Large intestine (tissue), 3 donors: ENCODE measurements at regions not wholly inside any gene's neighbourhood (a gene's known extent, or its start where the extent isn't known, plus 50 kb on each side); places are given as distances from the start of the nearest gene placed in this dataset.

Experiments
- DNase-seq, 2 donors: peaks; one replicate each; pipeline versions ENCODE4 v3.0.0 to v3.0.0-alpha.2; 2013
- H3K27ac ChIP-seq: one replicate; pipeline ENCODE4 v1.5.1; 2013; ENCODE audit warnings: low read length
- H3K27me3 ChIP-seq: 2 replicates; pipeline ENCODE4 v1.6.1; 2013; ENCODE audit warnings: low read length; ENCODE audit not compliant: control insufficient read depth, insufficient read depth
- H3K36me3 ChIP-seq: 2 replicates; pipeline ENCODE4 v1.6.1; 2013; ENCODE audit warnings: low read length; ENCODE audit not compliant: control insufficient read depth, insufficient read depth
- H3K4me1 ChIP-seq: one replicate; pipeline ENCODE4 v1.6.1; 2013; ENCODE audit warnings: low read length; ENCODE audit not compliant: control insufficient read depth, insufficient read depth
- H3K4me3 ChIP-seq: one replicate; pipeline ENCODE4 v1.5.1; 2013; ENCODE audit warnings: low read length
- H3K9me3 ChIP-seq: one replicate; pipeline ENCODE4 v1.6.1; 2013; ENCODE audit warnings: mild to moderate bottlenecking, low read depth, low read length, moderate library complexity; ENCODE audit not compliant: control insufficient read depth
- WGBS: methylation state at CpG from one replicate; pipeline ENCODE4 v1.1.5; 2013; ENCODE audit warnings: low lambda C conversion rate; ENCODE audit not compliant: insufficient coverage; 5-methylcytosine and 5-hydroxymethylcytosine counted together

GRCh38 chr15:77715860-77716259, 83.1 kb upstream of the LINGO1 start:
- Histone ChIP-seq H3K27me3 (no peaks in the 10 kb centered on the region), H3K4me3 (no peak overlapping the region), H3K36me3 (no peaks in the 10 kb centered on the region), H3K4me1 (no peaks in the 10 kb centered on the region), H3K27ac (no peak overlapping the region), H3K9me3 (no peaks in the 10 kb centered on the region)
- WGBS = no CpG with 5 or more reads among the region's 5 CpGs
- no peak for DNase-seq

DNA sequence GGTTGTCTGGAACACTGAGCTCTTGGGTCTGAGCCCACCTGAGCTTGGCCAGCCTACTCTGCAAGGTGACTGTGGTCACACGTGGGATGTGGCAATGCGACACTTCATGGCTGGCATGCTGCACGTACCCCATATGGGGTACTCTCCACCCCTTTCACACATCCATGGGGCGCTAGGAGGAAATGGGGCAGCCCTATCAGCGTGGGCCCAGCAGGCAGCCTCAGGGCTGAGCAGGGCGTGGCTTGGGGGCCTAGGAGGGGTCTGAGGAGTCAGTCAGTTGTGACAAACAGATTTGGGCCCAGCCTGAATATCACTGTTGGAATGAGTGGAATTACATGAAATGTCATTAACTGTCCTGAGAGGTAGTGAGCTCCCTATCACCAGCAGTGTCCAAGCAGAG, 82.3 kb upstream of the LINGO1 start:
- Histone ChIP-seq H3K27me3 (no peaks in the 10 kb centered on the region), H3K4me1 (no peaks in the 10 kb centered on the region), H3K4me3 (no peak overlapping the region), H3K9me3 (no peaks in the 10 kb centered on the region), H3K27ac (no peak overlapping the region), H3K36me3 (no peaks in the 10 kb centered on the region)
- no CpG with 5 or more reads among the region's 6 CpGs for WGBS
- DNase-seq = no peak

DNA sequence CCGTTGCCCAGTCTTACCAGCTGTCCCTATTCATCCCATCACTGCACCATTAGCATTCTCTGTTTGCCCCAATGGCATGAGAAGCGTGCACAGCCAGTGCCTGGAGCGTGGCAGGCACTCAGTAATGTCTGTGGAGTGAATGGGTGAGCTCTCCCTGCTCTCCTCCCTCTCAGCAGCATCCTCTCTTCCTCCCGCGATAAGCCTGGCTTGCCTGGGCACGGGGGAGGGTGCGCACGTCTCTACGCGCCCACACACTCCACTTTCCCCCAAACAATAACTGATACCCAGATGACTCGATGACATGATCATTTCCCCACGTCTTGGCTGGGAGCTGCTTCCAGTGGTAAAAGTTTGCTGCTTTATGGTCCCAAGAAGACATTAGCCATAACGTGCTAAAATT, 81.8 kb upstream of the LINGO1 start:
- no CpG with 5 or more reads among the region's 13 CpGs for WGBS
- Histone ChIP-seq H3K4me3 (no peak overlapping the region), H3K27me3 (no peaks in the 10 kb centered on the region), H3K9me3 (no peaks in the 10 kb centered on the region), H3K4me1 (no peaks in the 10 kb centered on the region), H3K27ac (no peak overlapping the region), H3K36me3 (no peaks in the 10 kb centered on the region)
- no peak for DNase-seq

DNA sequence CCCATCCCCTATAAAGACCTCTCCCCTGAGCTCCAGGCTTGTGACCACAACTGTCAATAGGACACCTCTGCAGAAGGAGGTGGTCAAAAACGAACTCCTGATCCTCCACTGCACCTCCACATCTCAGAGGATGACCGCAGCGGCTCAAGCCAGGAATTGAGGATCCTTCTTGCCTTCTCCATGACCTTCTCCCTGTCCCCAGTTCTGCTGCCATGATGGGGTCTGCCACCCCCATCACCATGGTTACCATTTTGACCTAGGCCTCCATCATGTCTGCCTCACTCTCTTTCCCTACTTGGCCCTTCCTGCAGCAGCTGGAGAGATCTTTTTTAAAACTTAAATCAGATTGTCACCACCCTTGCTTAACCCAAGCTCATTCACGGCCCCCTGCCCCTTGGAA, 81.3 kb upstream of the LINGO1 start:
- H3K27ac ChIP-seq = no peak overlapping the region
- H3K36me3 ChIP-seq = no peaks in the 10 kb centered on the region
- H3K9me3 ChIP-seq = no peaks in the 10 kb centered on the region
- H3K27me3 ChIP-seq = no peaks in the 10 kb centered on the region
- no peaks in the 10 kb centered on the region for H3K4me1 ChIP-seq
- DNase-seq = no peak
- 100% methylated on average over 2 of the region's 4 CpGs for WGBS
- no peak overlapping the region for H3K4me3 ChIP-seq

GRCh38 chr15:77713281-77713680, 80.6 kb upstream of the LINGO1 start:
- Histone ChIP-seq H3K36me3 (no peaks in the 10 kb centered on the region), H3K27ac (no peak overlapping the region), H3K9me3 (no peaks in the 10 kb centered on the region), H3K4me3 (no peak overlapping the region), H3K4me1 (no peaks in the 10 kb centered on the region), H3K27me3 (no peaks in the 10 kb centered on the region)
- no CpG with 5 or more reads among the region's 10 CpGs for WGBS
- DNase-seq = no peak

DNA sequence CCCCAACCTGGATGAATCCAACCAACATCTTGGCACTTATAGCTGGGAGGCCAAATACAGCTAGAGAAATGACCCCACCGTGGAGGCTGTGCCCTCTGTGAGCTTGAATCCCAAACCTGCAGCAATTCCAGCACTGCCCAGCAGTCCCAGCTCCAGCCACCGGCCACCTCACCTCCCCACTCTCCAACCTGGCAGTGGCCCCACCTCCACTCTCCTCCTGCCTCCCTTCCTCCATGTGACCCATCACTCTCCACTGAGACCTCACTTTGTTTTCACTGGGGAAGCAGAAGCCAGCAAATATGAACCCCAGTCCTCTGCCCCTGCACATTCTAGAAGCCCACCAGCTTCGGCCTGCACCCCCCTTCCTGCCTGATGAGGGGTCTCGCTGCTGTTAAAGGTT, 79.7 kb upstream of the LINGO1 start:
- Histone ChIP-seq H3K9me3 (no peaks in the 10 kb centered on the region), H3K27ac (no peak overlapping the region), H3K27me3 (no peaks in the 10 kb centered on the region), H3K4me1 (no peaks in the 10 kb centered on the region), H3K36me3 (no peaks in the 10 kb centered on the region), H3K4me3 (no peak overlapping the region)
- WGBS = no CpG with 5 or more reads among the region's 4 CpGs
- DNase-seq = no peak

- no peaks in the 10 kb centered on the region for H3K4me1 ChIP-seq
- no peak overlapping the region for H3K4me3 ChIP-seq
- no peak overlapping the region for H3K27ac ChIP-seq
- no peaks in the 10 kb centered on the region for H3K9me3 ChIP-seq
- H3K27me3 ChIP-seq = no peaks in the 10 kb centered on the region
- WGBS = no CpG with 5 or more reads among the region's 13 CpGs
- DNase-seq = no peak
- H3K36me3 ChIP-seq = no peaks in the 10 kb centered on the region
These were observed 77.9 kb upstream of the LINGO1 start for GRCh38 chr15:77710637-77711036.

GRCh38 chr15:77710206-77710605, 77.5 kb upstream of the LINGO1 start:
- no peak for DNase-seq
- WGBS = no CpG with 5 or more reads among the region's 10 CpGs

DNA sequence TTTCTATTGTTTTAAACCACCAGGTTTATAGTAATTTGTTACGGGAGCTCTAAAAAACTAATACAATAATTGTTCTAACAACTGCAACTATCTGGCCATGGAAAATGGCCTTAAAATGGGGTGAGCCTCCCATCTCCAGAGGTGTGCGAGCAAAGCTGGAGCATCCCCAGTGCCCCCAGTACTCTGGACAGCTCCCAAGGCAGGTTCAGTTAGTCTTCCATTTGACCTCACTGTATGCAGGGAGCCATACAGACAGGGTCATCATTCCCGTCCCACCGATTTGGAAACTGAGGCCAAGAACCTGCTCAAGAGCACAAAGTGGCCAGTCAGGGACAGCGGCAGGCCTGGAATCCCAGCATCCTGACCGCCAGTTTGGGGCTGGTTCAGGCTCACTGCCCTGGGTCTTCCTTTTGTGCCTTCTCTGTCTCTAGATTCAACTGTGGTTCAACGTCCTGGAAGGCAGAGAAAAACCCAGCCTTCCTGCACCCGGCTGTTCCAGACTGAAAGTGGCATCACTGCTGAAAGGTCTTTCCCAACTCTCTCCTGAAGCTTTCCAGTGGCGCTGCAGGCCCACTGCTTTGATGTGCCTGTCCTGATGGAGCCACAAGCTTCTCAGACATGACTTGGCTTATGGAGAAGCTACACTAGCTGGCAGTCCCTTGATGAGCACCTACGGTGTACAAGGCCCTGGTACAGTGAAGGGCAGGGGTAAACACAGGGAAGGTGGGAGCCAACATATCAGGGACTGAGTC, 76.6 kb upstream of the LINGO1 start:
- H3K27me3 ChIP-seq = no peaks in the 10 kb centered on the region
- H3K36me3 ChIP-seq = no peaks in the 10 kb centered on the region
- WGBS = no CpG with 5 or more reads among the region's 10 CpGs
- no peaks in the 10 kb centered on the region for H3K4me1 ChIP-seq
- H3K4me3 ChIP-seq = no peak overlapping the region
- H3K27ac ChIP-seq = no peak overlapping the region
- H3K9me3 ChIP-seq = no peaks in the 10 kb centered on the region
- DNase-seq = no peak

More at GRCh38 chr15:77710206-77710605, 77.5 kb upstream of the LINGO1 start:
- Histone ChIP-seq H3K4me3 (no peak overlapping the region), H3K27ac (no peak overlapping the region), H3K4me1 (no peaks in the 10 kb centered on the region), H3K9me3 (no peaks in the 10 kb centered on the region), H3K36me3 (no peaks in the 10 kb centered on the region), H3K27me3 (no peaks in the 10 kb centered on the region)

DNA sequence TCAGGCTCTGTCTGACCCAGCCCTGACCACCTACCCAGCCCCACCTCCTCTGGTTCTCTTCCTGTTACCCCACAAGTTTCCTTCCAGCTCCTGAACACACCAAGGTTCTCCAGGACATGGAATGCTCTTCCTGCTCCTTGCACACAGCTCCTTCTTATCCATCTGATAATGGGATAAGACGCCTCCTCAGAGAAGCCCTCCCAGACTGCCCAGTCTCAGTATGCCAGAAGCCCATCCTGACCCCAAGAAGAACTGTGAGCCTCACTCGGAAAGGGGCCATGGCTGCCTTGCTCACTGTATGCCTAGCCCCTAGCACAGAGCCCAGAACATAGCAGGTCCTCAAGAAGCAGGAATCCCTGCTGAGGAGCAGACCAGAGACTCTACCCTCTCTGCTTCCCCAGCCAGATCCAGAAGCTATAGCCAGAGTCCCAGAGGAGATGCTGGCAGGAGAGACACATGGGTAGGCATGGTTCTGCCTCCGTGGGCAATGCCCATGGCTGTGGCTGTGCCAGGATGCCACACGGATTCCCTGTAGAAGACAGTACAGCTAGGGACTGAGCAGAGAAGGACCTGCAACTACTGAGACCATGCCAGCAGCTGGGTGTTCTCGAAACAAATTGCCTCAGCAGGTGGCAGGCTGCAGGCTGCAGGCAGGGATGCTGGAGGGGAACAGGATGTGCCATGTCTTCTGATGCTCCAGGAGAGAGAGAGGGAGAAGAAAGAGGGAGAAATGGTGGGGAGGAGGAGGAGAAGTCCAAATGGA, 74.0 kb upstream of the LINGO1 start:
- Histone ChIP-seq H3K9me3 (no peaks in the 10 kb centered on the region), H3K4me1 (no peaks in the 10 kb centered on the region), H3K27ac (no peak overlapping the region), H3K27me3 (no peaks in the 10 kb centered on the region), H3K4me3 (no peak overlapping the region), H3K36me3 (no peaks in the 10 kb centered on the region)
- WGBS = 50% methylated on average over 1 of the region's 5 CpGs
- no peak for DNase-seq
